Fibroblast of the aortic adventitia (primary cell): ENCODE measurements at regions not wholly inside any gene's neighbourhood (a gene's known extent, or its start where the extent isn't known, plus 50 kb on each side); places are given as distances from the start of the nearest gene placed in this dataset.

Experiments used
- DNase-seq: peaks from one replicate; pipeline ENCODE4 v3.0.0-alpha.2; 2010; ENCODE audit warnings: low read depth
- H3K4me3 ChIP-seq: 2 replicates; pipeline ENCODE4 v1.5.1; 2011; ENCODE audit warnings: low read depth, mild to moderate bottlenecking, control low read depth, low read length, moderate library complexity
- CTCF ChIP-seq: IDR thresholded peaks from 2 replicates; pipeline ENCODE4 v1.5.1; 2011; ENCODE audit warnings: mild to moderate bottlenecking, low read length, control low read depth, inconsistent platforms; ENCODE audit not compliant: insufficient read depth

GRCh38 chr20:41833739-41834138 lies 215.6 kb upstream of the CHD6 start:
- no peak for DNase-seq
- no peak for TF ChIP-seq CTCF
- no peak overlapping the region for H3K4me3 ChIP-seq

DNA sequence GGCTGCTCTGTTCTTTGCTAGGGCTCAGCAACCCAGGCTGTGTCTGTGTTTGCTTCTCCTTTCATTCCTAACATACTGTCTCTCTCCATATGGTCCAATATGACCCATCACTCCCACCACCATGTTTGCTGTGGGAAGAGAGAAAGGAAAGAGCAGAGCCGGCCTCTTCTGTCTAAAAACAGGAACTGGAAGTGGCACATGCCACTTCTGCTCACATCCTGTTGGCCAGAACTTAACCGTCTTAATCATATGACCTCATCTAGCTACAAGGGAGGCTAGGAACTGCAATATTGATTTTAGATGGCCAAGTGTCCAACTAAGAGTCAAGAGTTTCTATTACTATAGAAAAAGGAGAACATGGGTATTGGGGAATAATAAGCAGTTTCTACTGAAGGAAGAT lies 212.5 kb upstream of the CHD6 start:
- DNase-seq = no peak
- TF ChIP-seq CTCF = no peak

GRCh38 chr20:41819436-41819835 lies 201.3 kb upstream of the CHD6 start:
- H3K4me3 ChIP-seq = no peak overlapping the region
- DNase-seq = no peak
- TF ChIP-seq CTCF = no peak

More for the DNA sequence above, 212.5 kb upstream of the CHD6 start:
- no peak overlapping the region for H3K4me3 ChIP-seq

- H3K4me3 ChIP-seq = no peak overlapping the region
- no peak for TF ChIP-seq CTCF
- DNase-seq = no peak
These were observed 200.8 kb upstream of the CHD6 start for GRCh38 chr20:41818991-41819390.

- no peak for TF ChIP-seq CTCF
- H3K4me3 ChIP-seq = no peak overlapping the region
- DNase-seq = no peak
These were observed 200.2 kb upstream of the CHD6 start for GRCh38 chr20:41818369-41818768.

DNA sequence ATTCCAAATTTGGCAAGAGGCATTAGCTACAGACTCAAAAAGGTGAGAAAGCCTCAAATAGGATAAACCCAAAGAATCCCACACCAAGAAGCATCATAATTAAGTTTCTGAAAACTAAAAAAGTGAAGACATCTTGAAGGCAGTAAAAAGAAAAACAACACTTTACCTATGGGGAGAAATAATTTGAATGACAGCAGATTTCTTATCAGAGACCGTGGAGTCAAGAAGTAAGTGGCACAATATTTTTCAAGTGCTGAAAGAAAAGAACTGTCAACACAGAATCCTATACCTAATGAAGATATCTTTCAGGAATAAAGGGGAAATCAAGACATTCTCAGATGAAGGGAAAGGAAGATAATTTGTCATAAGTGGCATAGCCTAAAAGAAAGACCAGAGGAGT lies 193.3 kb upstream of the CHD6 start:
- TF ChIP-seq CTCF = no peak
- DNase-seq = no peak
- no peak overlapping the region for H3K4me3 ChIP-seq

DNA sequence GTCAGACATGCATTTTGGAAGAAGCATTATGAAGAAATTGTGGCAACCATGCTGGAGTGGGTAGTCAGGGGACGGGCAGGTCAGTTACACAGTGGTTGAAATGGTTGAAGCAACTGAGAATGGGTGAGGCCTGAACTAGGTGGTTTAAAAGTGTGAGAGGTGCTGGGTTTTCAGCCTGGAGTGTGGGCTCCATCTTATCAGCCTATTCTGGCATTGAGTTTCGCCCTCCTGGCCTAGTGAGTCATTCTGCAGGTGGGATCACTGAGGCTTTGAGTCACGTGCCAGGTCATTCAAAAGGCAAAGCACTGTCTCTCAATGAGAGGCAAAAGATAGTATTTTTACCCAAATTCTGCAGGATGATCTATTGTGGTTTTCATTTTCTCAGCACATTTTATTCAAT lies 181.9 kb upstream of the CHD6 start:
- no peak for DNase-seq
- no peak overlapping the region for H3K4me3 ChIP-seq
- TF ChIP-seq CTCF = no peak
